Activated CD4-positive, alpha-beta T cell treated with anti-CD3 and anti-CD28 coated beads, Interleukin-2, Interleukin-6, amounts not matched to agents 100 ng/mL and 50 ng/mL, durations not matched to agents 16 hours and 8 hours (primary cell): ENCODE measurements at regions not wholly inside any gene's neighbourhood (a gene's known extent, or its start where the extent isn't known, plus 50 kb on each side); places are given as distances from the start of the nearest gene placed in this dataset.
"Not testable (repeated sequence)": the region's sequence is repeated elsewhere in the genome, so short reads cannot be mapped to it uniquely, and the experiment has no call there.

ENCODE experiments used
- DNase-seq: peaks from one replicate; pipeline ENCODE4 v3.0.0-alpha.2; 2020

DNA sequence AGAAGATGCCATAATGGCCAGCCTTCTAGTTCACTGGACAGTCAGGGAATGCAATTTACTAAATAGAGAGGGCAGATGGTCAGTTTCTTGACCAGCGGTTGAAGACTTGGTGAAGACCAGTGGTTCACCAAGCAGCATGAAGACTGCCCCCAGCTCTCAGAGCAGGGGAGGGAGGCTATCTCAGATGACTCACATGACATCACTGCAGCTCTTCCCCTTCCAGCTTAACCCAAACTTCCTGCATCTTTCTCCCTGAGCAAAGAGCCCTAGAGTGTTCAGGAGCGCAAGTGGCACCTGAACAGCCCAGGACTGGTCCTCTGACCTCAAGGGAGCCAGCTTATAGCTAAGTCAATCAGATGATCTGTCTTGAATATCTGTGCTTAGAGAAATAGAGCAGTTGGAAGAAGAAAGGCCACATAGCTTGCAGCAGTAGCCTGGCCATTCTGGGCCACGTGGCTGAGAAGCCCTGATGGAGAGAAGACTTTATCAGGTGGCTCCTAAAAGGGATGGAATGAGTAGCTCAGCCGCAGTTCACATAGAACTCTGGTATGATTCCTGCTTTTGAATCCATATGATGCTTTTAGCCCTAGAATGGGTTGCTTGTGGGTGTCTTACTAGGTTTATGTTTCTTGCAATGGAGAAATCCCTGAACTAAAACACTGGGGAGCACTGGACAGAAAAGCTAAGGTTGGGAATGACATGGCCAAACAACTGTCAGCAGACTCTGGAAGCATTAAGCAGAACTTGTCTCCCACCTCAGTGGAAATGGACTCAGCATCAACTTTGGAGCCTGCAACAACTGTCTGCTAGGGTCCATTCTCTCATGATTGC, 392.1 kb upstream of the CCL2 start:
- DNase-seq: no peak

GRCh38 chr17:33864758-33865229, 390.3 kb upstream of the CCL2 start:
- no peak for DNase-seq

DNA sequence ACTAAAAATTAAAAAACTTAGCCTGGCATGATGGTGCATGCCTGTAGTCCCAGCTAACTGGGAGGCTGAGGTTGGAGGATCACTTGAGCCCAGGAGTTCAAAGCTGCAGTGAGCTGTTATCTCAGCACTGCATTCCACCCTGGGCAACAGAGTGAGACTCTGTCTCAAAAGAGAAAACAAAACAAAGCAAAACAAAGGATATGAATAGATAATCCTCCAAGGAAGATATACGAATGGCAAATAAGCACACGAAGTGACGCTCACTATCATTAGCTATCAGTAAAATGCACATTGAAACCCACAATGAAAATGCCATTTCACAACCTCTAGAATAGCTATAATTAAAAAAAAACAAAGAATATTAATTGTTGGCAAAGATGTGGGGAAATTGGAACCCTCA, 386.2 kb upstream of the CCL2 start:
- no peak for DNase-seq

DNA sequence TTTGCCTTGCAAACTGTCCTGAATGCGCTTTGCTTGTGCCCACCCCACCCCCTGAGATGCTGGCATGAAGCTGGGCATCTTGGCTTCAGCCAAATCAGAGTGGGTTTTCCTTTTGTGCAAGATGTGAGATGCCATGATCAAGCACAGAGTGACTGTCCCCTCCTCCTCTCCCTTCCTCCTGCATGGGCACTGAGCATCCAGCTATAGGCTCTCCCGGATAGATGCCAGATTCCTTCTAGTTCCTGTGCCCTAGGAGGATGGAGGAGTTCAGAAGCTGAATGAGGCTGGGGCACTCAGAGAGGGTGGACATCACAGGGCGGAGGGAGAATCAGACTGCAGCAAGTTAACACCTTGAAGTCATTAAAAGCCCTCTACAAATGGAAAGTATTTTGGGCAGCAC, 384.1 kb upstream of the CCL2 start:
- no peak for DNase-seq

GRCh38 chr17:33871720-33872540, 383.2 kb upstream of the CCL2 start:
- peak; percentile 31 for DNase-seq

DNA sequence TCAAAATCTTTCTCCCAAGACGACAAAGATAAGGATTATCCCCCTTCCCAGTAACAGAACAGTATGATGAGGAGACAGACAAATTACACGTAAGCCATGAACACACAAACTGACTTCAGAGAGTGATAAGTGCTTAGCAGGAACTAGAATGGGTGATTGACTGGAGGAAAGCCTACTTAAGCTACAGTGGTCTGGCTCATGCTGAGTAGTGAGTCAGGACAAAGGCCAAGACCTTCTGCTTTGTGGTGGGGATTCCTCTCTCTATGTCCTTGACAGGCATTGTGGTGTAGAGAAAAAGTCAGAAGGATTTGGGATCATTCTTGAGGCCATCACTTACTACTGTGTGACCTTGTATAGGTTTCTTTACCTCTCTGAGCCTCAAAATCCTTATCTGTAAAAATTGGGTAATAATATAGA, 381.9 kb upstream of the CCL2 start:
- no peak for DNase-seq

DNA sequence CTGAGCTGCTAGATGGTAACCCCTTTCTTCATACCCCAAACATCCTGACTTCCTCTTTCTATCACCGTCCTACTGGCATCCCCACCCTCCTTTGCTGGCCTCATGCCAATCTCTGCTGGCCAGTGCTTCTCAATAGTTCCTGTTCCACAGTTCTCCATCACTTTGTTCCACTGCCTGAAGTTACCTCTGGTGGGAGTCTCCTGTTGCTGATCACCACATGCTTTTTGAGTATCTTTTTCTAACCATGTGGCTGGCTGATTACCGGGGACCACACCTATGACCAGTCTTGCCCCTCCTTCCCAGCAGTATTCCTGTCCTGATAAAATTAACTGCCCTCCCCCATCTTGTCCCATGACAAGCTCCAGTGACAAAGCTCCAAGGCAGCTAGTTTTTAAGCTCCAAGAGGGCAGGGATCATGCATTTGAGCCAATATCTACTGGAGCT, 380.4 kb upstream of the CCL2 start:
- no peak for DNase-seq

GRCh38 chr17:33875973-33876372, 379.1 kb upstream of the CCL2 start:
- no peak for DNase-seq

- not testable (repeated sequence) for DNase-seq
Measured at GRCh38 chr17:33882273-33882672, 372.8 kb upstream of the CCL2 start.

DNA sequence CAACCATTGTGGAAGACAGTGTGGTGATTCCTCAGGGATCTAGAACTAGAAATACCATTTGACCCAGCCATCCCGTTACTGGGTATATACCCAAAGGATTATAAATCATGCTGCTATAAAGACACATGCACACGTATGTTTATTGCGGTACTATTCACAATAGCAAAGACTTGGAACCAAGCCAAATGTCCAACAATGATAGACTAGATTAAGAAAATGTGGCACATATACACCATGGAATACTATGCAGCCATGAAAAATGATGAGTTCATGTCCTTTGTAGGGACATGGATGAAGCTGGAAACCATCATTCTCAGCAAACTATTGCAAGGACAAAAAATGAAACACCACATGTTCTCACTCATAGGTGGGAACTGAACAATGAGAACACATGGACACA, 372.4 kb upstream of the CCL2 start:
- DNase-seq: not testable (repeated sequence)

DNA sequence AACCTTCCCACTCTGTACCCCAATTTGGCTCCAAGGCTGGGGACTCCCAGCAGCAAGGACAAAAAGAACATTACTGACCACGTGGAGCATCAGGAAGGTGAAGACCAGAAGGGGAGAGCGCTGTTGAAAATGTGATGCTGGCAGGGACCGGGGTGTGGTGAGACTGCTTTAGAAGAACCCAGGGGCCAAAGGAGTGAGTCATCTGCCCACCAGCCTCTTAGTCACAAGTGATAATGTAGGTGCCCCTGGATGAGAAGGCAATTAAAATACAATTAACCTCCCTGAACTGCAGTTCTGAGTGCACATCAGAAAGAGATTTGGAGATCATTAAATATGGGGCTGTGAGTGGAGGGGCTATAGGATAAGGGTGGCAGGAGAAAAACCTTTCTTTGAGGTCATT, 366.6 kb upstream of the CCL2 start:
- DNase-seq: no peak

DNA sequence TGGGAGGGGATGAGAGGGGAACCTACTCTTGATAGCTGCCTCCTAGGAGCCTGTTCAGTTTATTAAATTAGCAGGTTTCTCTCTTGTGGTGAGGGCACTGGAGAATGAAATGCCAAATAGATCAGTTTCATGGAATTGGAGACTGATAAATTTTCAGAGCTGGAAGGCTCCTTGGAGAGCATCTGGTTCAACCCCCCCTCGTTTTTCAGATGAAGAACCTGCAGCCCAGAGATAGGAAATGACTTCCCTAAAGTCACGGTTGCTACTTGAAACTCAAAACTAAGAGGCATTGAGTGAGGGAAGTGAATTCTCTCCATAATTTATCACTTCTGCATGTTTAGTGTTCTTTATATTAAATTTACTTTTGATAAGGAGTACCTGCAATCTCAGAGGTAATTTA, 366.0 kb upstream of the CCL2 start:
- DNase-seq: no peak

- DNase-seq: no peak
Measured at GRCh38 chr17:33889766-33890165, 365.3 kb upstream of the CCL2 start.

- no peak for DNase-seq
Measured at GRCh38 chr17:33892717-33893591, 362.1 kb upstream of the CCL2 start.

GRCh38 chr17:33895491-33895890, 359.6 kb upstream of the CCL2 start:
- no peak for DNase-seq

- no peak for DNase-seq
Measured at GRCh38 chr17:33896263-33896662, 358.8 kb upstream of the CCL2 start.

DNA sequence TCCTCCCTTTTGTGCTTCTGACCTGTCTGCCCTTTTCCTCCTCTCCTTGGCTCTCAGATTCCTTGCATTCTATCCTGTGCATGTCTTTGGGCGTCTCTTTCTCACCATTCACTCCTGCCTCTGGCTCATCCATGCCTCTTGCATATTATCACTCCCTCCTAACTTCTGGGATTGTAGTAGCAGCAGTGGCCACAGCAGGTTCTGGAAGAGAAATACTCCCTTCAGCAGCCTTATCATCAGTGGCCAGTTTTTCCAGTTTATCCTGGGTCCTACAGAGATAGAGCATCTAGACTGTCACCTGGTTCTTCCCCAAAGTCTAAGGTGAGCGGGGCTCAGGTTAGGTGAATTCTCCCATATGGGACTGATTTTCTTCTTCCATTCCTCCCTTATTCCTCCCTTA, 354.0 kb upstream of the CCL2 start:
- DNase-seq: no peak

GRCh38 chr17:33902901-33903449, 352.1 kb upstream of the CCL2 start:
- DNase-seq: no peak

DNA sequence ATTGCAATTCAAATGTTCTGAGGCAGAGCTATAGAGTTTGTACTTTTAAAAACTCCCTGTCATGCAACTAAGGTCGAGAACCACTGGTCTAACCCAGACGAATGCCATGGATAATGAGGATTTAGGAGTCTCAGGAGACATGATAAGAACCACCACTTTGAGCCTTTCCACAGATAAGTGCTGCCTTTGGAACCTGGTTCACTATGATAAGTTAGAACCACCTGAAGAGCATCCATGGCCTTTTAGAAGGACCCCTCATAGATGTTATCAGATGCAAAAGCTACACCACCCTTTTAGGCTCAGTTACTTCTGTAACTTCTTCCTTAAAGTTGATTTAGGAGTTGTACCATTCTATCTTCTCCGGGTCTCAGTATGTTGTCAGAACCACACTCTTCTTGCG, 350.6 kb upstream of the CCL2 start:
- no peak for DNase-seq

- DNase-seq: no peak
Measured at GRCh38 chr17:33905338-33905800, 349.7 kb upstream of the CCL2 start.

DNA sequence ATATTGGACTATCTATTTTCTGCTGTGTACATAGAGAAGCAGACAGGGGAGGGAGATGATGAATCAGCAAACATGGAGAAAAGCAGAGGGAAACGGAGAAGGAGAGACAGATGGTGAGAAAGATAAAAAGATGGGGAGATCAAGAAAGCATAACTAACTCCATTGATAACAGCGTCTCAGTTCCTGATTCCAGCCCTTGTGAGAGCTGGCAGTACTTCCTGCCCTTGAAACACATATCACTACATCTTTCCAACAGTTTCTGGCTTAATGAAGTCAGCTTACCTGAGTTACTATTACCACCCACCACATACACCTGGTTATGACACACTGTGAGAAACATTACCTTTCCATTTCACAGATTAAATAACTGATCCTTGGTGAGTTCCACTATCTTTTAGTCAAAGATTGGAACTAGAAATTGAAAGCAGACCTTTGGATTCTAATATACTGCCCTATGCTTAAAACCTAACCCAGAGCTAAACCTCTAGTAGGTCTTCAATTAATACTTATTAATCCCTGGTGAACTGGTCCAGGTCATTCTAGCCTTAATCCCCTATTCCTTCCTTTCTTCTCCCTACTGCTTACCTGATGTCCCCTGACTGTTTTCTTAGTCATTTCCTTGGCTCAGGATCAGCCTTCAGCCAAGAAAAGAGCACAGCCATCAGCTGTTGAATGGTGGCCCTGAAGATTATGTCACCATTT, 346.6 kb upstream of the CCL2 start:
- no peak for DNase-seq
